ENCODE measurements at regions not wholly inside any gene's neighbourhood (a gene's known extent, or its start where the extent isn't known, plus 50 kb on each side); places are given as distances from the start of the nearest gene placed in this dataset.

DNA sequence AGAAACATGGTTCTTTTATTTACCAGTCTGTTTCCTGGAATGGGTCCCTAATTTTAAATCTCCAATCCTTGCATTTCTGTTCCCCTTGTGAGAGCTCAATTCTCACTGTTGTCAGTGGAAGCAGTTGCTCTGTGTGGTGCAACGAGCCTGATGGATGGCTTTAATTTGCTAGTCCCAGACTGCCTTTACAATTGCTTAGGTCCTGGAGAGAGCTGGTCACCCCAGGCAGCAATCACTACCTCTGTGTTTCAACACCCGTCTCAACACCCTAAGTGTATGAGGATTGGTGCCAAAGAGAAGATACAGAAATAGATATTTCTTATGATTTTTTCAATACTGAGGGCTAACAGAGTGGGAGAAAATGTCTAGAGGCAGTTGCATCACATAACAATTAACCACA is 873.8 kb downstream of the GLUD2 start (continued):
- TF ChIP-seq FOSL1 (tag; conservative IDR thresholded peaks at IDR 0.05) (no peak), KDM5B (IDR thresholded peaks at IDR 0.05; ENCODE audit: insufficient replicate concordance, low read depth, low read length) (no peak)

DNA sequence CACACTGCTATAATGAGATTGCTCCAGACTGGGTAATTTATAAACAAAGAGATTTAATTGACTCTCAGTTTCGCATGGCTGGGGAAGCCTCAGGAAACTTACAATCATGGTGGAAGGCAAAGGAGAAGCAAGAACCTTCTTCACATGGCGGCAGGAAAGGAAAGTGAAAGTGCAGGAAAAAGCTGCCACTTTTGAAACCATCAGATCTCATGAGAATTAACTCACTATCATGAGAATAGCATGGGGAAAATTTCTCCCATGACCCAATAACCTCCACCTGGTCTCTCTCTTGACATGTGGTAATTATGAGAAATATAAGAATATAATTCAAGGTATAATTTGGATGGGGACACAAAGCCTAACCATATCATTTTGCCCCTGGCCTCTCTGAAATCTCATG is 884.2 kb downstream of the GLUD2 start:
- Histone ChIP-seq H3K36me3 (ENCODE audit: control insufficient read depth, insufficient read depth, low read length) (no peaks in the 10 kb centered on the region), H3K27ac (ENCODE audit: extremely low read depth, low read depth, low read length) (no peak overlapping the region), H3K4me1 (replicated peaks in 1 of 2; ENCODE audit: control insufficient read depth in 2 of 2, insufficient read depth in 2 of 2, low read length in 2 of 2) (no peaks in the 10 kb centered on the region), H3K27me3 (ENCODE audit: control insufficient read depth in 2 of 2, insufficient read depth in 2 of 2, low read length in 2 of 2) (no peaks in the 10 kb centered on the region), H2AFZ (ENCODE audit: low read depth, low read length) (no peak overlapping the region), H3K4me3 (no peak overlapping the region), H3K9ac (ENCODE audit: insufficient read depth in 1 of 2, low read depth in 2 of 2, low read length in 2 of 2) (no peak overlapping the region), H4K20me1 (replicated peaks; ENCODE audit: control insufficient read depth, insufficient read depth, low read length) (no peaks in the 10 kb centered on the region), H3K79me2 (ENCODE audit: control insufficient read depth, insufficient read depth, low read length) (no peaks in the 10 kb centered on the region), H3K4me2 (ENCODE audit: insufficient read depth, low read length) (no peak overlapping the region), H3K9me1 (ENCODE audit: control insufficient read depth, insufficient read depth, low read length) (no peaks in the 10 kb centered on the region), H3K9me3 (replicated peaks; ENCODE audit: control insufficient read depth, insufficient read depth, low read depth, low read length) (no peaks in the 10 kb centered on the region)
- 0% methylated on average over 1 of the region's 2 CpGs for WGBS (ENCODE audit: insufficient coverage, low coverage, missing lambda C conversion rate)
- BruUV-seq (replicated peaks) = no TSS peak
- in situ Hi-C loops (cut with MboI) = no loop called here
- ATAC-seq = no peak
- TF ChIP-seq ZNF124 (CRISPR knock-in tag; IDR thresholded peaks at IDR 0.05) (no peak), GATAD2B (IDR thresholded peaks at IDR 0.05; ENCODE audit: borderline replicate concordance) (no peak), RBM15 (IDR thresholded peaks at IDR 0.05; ENCODE audit: insufficient read depth, low read length) (no peak), ZNF655 (CRISPR knock-in tag; IDR thresholded peaks at IDR 0.05) (no peak), ZFP1 (CRISPR knock-in tag; IDR thresholded peaks at IDR 0.05) (no peak), POLR2H (tag; IDR thresholded peaks at IDR 0.05; ENCODE audit: low read depth) (no peak), CBX5 (IDR thresholded peaks at IDR 0.05; ENCODE audit: borderline replicate concordance, low read depth) (no peak), JUND (IDR thresholded peaks at IDR 0.05; ENCODE audit: borderline replicate concordance, low read depth, low read length) (no peak), JUND (tag; IDR thresholded peaks at IDR 0.05; ENCODE audit: borderline replicate concordance, low read depth, low read length) (no peak), ZNF140 (CRISPR knock-in tag; IDR thresholded peaks at IDR 0.05) (no peak)
- CTCF ChIA-PET (ENCODE audit: low intra/inter-chr PET ratio) = no interaction called here
- no peak for DNase-seq (ENCODE audit: extremely low read depth in 1 of 4, low spot score in 3 of 4)
- POLR2A ChIA-PET = no interaction called here
- no peak for FAIRE-seq
- intact Hi-C loops (cut with micrococcal nuclease) = no loop called here

All from K562 (cell line).